Uterus (tissue), 2 donors: ENCODE measurements at regions not wholly inside any gene's neighbourhood (a gene's known extent, or its start where the extent isn't known, plus 50 kb on each side); places are given as distances from the start of the nearest gene placed in this dataset.

Experiments used
- POLR2A ChIP-seq, 2 donors: fragments of 450-650 bp; IDR thresholded peaks; one replicate each; pipeline ENCODE4 v1.6.1; 2016; ENCODE audit warnings: antibody characterized with exemption in 2 of 2, mild to moderate bottlenecking in 1 of 2, moderate library complexity in 1 of 2
- TF ChIP-seq, protein P1 (sequence below), 4 experiments: fragments of 200-600 bp in 2 of 4; fragments of 450-650 bp in 2 of 4; sonication (generic) in 2 of 4; IDR thresholded peaks; one replicate each; pipeline ENCODE4 v1.5.1; 2016 to 2019; ENCODE audit warnings: antibody characterized with exemption in 4 of 4, mild to moderate bottlenecking in 2 of 4, moderate library complexity in 1 of 4

DNA sequence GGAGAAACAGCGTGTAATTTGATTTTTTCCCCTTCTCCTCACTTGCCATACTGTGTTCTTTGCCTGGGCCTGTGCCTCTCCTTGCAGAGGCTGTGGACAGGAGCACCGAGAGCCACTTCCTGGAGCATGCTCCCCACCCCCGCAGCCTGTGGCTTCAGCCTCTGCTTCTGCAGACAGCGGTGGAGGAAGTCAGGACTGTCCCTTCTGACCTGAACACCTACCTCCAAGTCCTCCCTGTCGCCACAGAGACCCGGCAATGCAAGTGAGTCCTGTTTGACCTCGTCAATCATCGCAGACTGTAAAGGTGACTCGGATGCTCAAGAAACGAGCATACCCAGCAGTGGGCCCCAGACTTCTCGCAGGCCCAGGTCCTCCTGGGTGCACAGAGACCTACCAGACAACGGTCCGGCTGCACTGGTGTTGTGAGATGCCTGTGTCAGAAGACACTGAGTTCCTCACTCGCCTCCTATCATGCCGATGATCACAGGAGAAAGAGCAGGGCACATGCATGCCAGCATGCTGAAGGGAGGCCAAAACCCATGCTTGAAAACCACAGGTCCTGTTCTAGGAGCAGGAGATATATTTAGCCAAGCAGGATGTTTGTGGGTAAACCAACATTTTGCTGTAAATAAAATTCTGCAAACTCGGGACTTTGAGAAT is 198.8 kb downstream of the AUH start:
- TF ChIP-seq, protein P1, sequence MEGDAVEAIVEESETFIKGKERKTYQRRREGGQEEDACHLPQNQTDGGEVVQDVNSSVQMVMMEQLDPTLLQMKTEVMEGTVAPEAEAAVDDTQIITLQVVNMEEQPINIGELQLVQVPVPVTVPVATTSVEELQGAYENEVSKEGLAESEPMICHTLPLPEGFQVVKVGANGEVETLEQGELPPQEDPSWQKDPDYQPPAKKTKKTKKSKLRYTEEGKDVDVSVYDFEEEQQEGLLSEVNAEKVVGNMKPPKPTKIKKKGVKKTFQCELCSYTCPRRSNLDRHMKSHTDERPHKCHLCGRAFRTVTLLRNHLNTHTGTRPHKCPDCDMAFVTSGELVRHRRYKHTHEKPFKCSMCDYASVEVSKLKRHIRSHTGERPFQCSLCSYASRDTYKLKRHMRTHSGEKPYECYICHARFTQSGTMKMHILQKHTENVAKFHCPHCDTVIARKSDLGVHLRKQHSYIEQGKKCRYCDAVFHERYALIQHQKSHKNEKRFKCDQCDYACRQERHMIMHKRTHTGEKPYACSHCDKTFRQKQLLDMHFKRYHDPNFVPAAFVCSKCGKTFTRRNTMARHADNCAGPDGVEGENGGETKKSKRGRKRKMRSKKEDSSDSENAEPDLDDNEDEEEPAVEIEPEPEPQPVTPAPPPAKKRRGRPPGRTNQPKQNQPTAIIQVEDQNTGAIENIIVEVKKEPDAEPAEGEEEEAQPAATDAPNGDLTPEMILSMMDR (IDR thresholded peaks at IDR 0.05), result no peak
- TF ChIP-seq POLR2A (IDR thresholded peaks at IDR 0.05), result no peak
